IPS-18a (cell line): ENCODE measurements at regions not wholly inside any gene's neighbourhood (a gene's known extent, or its start where the extent isn't known, plus 50 kb on each side); places are given as distances from the start of the nearest gene placed in this dataset.

Experiments used
- H3K27ac ChIP-seq: one replicate; pipeline ENCODE4 v1.5.1; 2013; ENCODE audit warnings: low read length
- H3K27me3 ChIP-seq: one replicate; pipeline ENCODE4 v1.6.1; 2013; ENCODE audit warnings: mild to moderate bottlenecking, low read length; ENCODE audit not compliant: control insufficient read depth, insufficient read depth
- H3K36me3 ChIP-seq: one replicate; pipeline ENCODE4 v1.6.1; 2013; ENCODE audit warnings: low read depth, low read length; ENCODE audit not compliant: control insufficient read depth
- H3K4me1 ChIP-seq: one replicate; pipeline ENCODE4 v1.6.1; 2013; ENCODE audit warnings: low read depth, low read length; ENCODE audit not compliant: control insufficient read depth
- H3K4me3 ChIP-seq: one replicate; pipeline ENCODE4 v1.5.1; 2013; ENCODE audit warnings: low read length
- H3K9ac ChIP-seq: one replicate; pipeline ENCODE4 v1.6.1; 2013; ENCODE audit warnings: mild to moderate bottlenecking, low read length, moderate library complexity
- H3K9me3 ChIP-seq: one replicate; pipeline ENCODE4 v1.6.1; 2013; ENCODE audit warnings: low read depth, low read length; ENCODE audit not compliant: control insufficient read depth

GRCh38 chr2:219709331-219709761 is 81.9 kb downstream of the SLC4A3 start:
- no peak overlapping the region for H3K27ac ChIP-seq

GRCh38 chr2:219713110-219713509 is 85.7 kb downstream of the SLC4A3 start:
- H3K9me3 ChIP-seq: no peaks in the 10 kb centered on the region
- H3K9ac ChIP-seq: no peak overlapping the region
- no peaks in the 10 kb centered on the region for H3K36me3 ChIP-seq
- H3K27me3 ChIP-seq: no peaks in the 10 kb centered on the region
- no peak overlapping the region for H3K4me3 ChIP-seq
- no peak overlapping the region for H3K27ac ChIP-seq
- H3K4me1 ChIP-seq: no peaks in the 10 kb centered on the region

More at GRCh38 chr2:219709331-219709761, 81.9 kb downstream of the SLC4A3 start:
- no peaks in the 10 kb centered on the region for H3K9me3 ChIP-seq
- no peak overlapping the region for H3K9ac ChIP-seq
- H3K36me3 ChIP-seq: no peaks in the 10 kb centered on the region
- no peaks in the 10 kb centered on the region for H3K4me1 ChIP-seq
- no peaks in the 10 kb centered on the region for H3K27me3 ChIP-seq
- H3K4me3 ChIP-seq: no peak overlapping the region

- no peaks in the 10 kb centered on the region for H3K4me1 ChIP-seq
- H3K27ac ChIP-seq: no peak overlapping the region
- no peaks in the 10 kb centered on the region for H3K9me3 ChIP-seq
- H3K9ac ChIP-seq: no peak overlapping the region
- H3K36me3 ChIP-seq: no peaks in the 10 kb centered on the region
- no peaks in the 10 kb centered on the region for H3K27me3 ChIP-seq
- H3K4me3 ChIP-seq: no peak overlapping the region
Observed at GRCh38 chr2:219714681-219715400, 87.4 kb downstream of the SLC4A3 start.

GRCh38 chr2:219718066-219718465 is 90.6 kb downstream of the SLC4A3 start:
- H3K27ac ChIP-seq: no peak overlapping the region
- no peaks in the 10 kb centered on the region for H3K36me3 ChIP-seq
- H3K9ac ChIP-seq: no peak overlapping the region
- no peaks in the 10 kb centered on the region for H3K9me3 ChIP-seq
- no peak overlapping the region for H3K4me3 ChIP-seq
- H3K27me3 ChIP-seq: no peaks in the 10 kb centered on the region
- H3K4me1 ChIP-seq: no peaks in the 10 kb centered on the region

- Histone ChIP-seq H3K4me1 (no peaks in the 10 kb centered on the region), H3K27me3 (no peaks in the 10 kb centered on the region), H3K9me3 (no peaks in the 10 kb centered on the region), H3K4me3 (no peak overlapping the region), H3K27ac (no peak overlapping the region), H3K36me3 (no peaks in the 10 kb centered on the region), H3K9ac (no peak overlapping the region)
Observed at GRCh38 chr2:219719521-219719920, 92.1 kb downstream of the SLC4A3 start.

GRCh38 chr2:219720956-219721355 is 93.5 kb downstream of the SLC4A3 start:
- no peak overlapping the region for H3K27ac ChIP-seq
- no peaks in the 10 kb centered on the region for H3K27me3 ChIP-seq
- H3K4me3 ChIP-seq: no peak overlapping the region
- no peaks in the 10 kb centered on the region for H3K36me3 ChIP-seq
- H3K4me1 ChIP-seq: no peaks in the 10 kb centered on the region
- no peak overlapping the region for H3K9ac ChIP-seq
- no peaks in the 10 kb centered on the region for H3K9me3 ChIP-seq

GRCh38 chr2:219722276-219722879 is 94.9 kb downstream of the SLC4A3 start:
- H3K36me3 ChIP-seq: no peaks in the 10 kb centered on the region

GRCh38 chr2:219723311-219723710 is 95.9 kb downstream of the SLC4A3 start:
- Histone ChIP-seq H3K4me3 (no peak overlapping the region), H3K9ac (no peak overlapping the region), H3K4me1 (no peaks in the 10 kb centered on the region), H3K9me3 (no peaks in the 10 kb centered on the region), H3K27ac (no peak overlapping the region), H3K27me3 (no peaks in the 10 kb centered on the region), H3K36me3 (no peaks in the 10 kb centered on the region)

More at GRCh38 chr2:219722276-219722879, 94.9 kb downstream of the SLC4A3 start:
- no peaks in the 10 kb centered on the region for H3K4me1 ChIP-seq
- no peaks in the 10 kb centered on the region for H3K9me3 ChIP-seq
- no peak overlapping the region for H3K4me3 ChIP-seq
- H3K27ac ChIP-seq: no peak overlapping the region
- H3K9ac ChIP-seq: no peak overlapping the region
- H3K27me3 ChIP-seq: no peaks in the 10 kb centered on the region

- Histone ChIP-seq H3K4me3 (no peak overlapping the region), H3K9me3 (no peaks in the 10 kb centered on the region), H3K4me1 (no peaks in the 10 kb centered on the region), H3K36me3 (no peaks in the 10 kb centered on the region), H3K27me3 (no peaks in the 10 kb centered on the region), H3K27ac (no peak overlapping the region), H3K9ac (no peak overlapping the region)
Observed at GRCh38 chr2:219724628-219725027, 97.2 kb downstream of the SLC4A3 start.

- Histone ChIP-seq H3K9ac (no peak overlapping the region), H3K27ac (no peak overlapping the region), H3K27me3 (no peaks in the 10 kb centered on the region), H3K36me3 (no peaks in the 10 kb centered on the region), H3K4me1 (no peaks in the 10 kb centered on the region), H3K4me3 (no peak overlapping the region), H3K9me3 (no peaks in the 10 kb centered on the region)
Observed at GRCh38 chr2:219726916-219727315, 99.5 kb downstream of the SLC4A3 start.

- H3K9ac ChIP-seq: no peak overlapping the region
- no peaks in the 10 kb centered on the region for H3K9me3 ChIP-seq
- H3K27ac ChIP-seq: no peak overlapping the region
- no peaks in the 10 kb centered on the region for H3K4me1 ChIP-seq
- no peaks in the 10 kb centered on the region for H3K36me3 ChIP-seq
- H3K4me3 ChIP-seq: no peak overlapping the region
- H3K27me3 ChIP-seq: no peaks in the 10 kb centered on the region
Observed at GRCh38 chr2:219727771-219728429, 100.5 kb downstream of the SLC4A3 start.
